Left lung (tissue), 4 donors: ENCODE measurements at regions not wholly inside any gene's neighbourhood (a gene's known extent, or its start where the extent isn't known, plus 50 kb on each side); places are given as distances from the start of the nearest gene placed in this dataset.

Experiments used
- ATAC-seq: fragments of 200-7000 bp; cut with Tn5 transposase; one replicate; pipeline ENCODE4 v1.9.1; 2020; ENCODE audit warnings: moderate library complexity
- DNase-seq, 4 donors: peaks; one replicate each; pipeline ENCODE4 v3.0.0-alpha.2; 2013 to 2020
- H3K27ac ChIP-seq, 2 donors: fragments of 200-600 bp; sonication (generic) in 1 of 2; one replicate each; pipeline versions ENCODE4 v1.5.0 to v1.8.0; 2020 to 2021
- H3K27me3 ChIP-seq, 2 donors: fragments of 200-600 bp; sonication (generic) in 1 of 2; one replicate each; pipeline versions ENCODE4 v1.5.0 to v1.8.0; 2020 to 2021
- H3K36me3 ChIP-seq, 2 donors: fragments of 200-600 bp; sonication (generic) in 1 of 2; one replicate each; pipeline versions ENCODE4 v1.5.0 to v1.8.0; 2020 to 2021
- H3K4me1 ChIP-seq, 2 donors: fragments of 200-600 bp; one replicate each; pipeline ENCODE4 v1.8.0; 2021
- H3K4me3 ChIP-seq, 2 donors: fragments of 200-600 bp; sonication (generic) in 1 of 2; one replicate each; pipeline versions ENCODE4 v1.5.0 to v1.8.0; 2020 to 2021; ENCODE audit warnings: mild to moderate bottlenecking in 1 of 2
- H3K9me3 ChIP-seq, 2 donors: fragments of 200-600 bp; sonication (generic) in 1 of 2; one replicate each; pipeline versions ENCODE4 v1.5.0 to v1.8.0; 2020 to 2021
- CTCF ChIP-seq, 2 donors: fragments of 200-600 bp; sonication (generic) in 1 of 2; IDR thresholded peaks; one replicate each; pipeline versions ENCODE4 v1.5.0 to v1.8.0; 2021; ENCODE audit warnings: antibody characterized with exemption in 2 of 2
- intact Hi-C, 2 donors: fragments of 100-400 bp; cut with DNase I; formaldehyde crosslinking; loops; one replicate each; pipeline versions ENCODE4 v1.11.2 to v1.14.2; 2022
- donor health status: DM: no; HTN: yes; CAD: no.
- donor health status: DM: no; HTN: no; CAD: no.

- Histone ChIP-seq H3K27me3 (no peaks in the 10 kb centered on the region), H3K9me3 (no peaks in the 10 kb centered on the region), H3K4me1 (no peaks in the 10 kb centered on the region), H3K4me3 (no peak overlapping the region), H3K36me3 (no peaks in the 10 kb centered on the region), H3K27ac (no peak overlapping the region)
- no peak for TF ChIP-seq CTCF (IDR thresholded peaks at IDR 0.05)
- DNase-seq = no peak
- no peak for ATAC-seq
- intact Hi-C loops = no loop called here
These were observed 829.3 kb downstream of the NLGN4X start for GRCh38 chrX:5399403-5399802.

GRCh38 chrX:5397409-5397808, 831.3 kb downstream of the NLGN4X start:
- DNase-seq (no peak), ATAC-seq (no peak)
- Histone ChIP-seq H3K27ac (no peak overlapping the region), H3K27me3 (no peaks in the 10 kb centered on the region), H3K4me1 (no peaks in the 10 kb centered on the region), H3K36me3 (no peaks in the 10 kb centered on the region), H3K9me3 (no peaks in the 10 kb centered on the region), H3K4me3 (no peak overlapping the region)
- TF ChIP-seq CTCF (IDR thresholded peaks at IDR 0.05) = no peak
- intact Hi-C loops = no loop called here

- TF ChIP-seq CTCF (IDR thresholded peaks at IDR 0.05) = no peak
- DNase-seq = no peak
- Histone ChIP-seq H3K4me1 (no peaks in the 10 kb centered on the region), H3K27me3 (no peaks in the 10 kb centered on the region), H3K9me3 (no peaks in the 10 kb centered on the region), H3K4me3 (no peak overlapping the region), H3K27ac (no peak overlapping the region), H3K36me3 (no peaks in the 10 kb centered on the region)
- ATAC-seq = no peak
- intact Hi-C loops = no loop called here
These were observed 838.3 kb downstream of the NLGN4X start for GRCh38 chrX:5390376-5390775.

- no peak for ATAC-seq
- H3K4me1 ChIP-seq = no peaks in the 10 kb centered on the region
- TF ChIP-seq CTCF (IDR thresholded peaks at IDR 0.05) = no peak
- H3K27ac ChIP-seq = no peak overlapping the region
- no peak for DNase-seq
- no peak overlapping the region for H3K4me3 ChIP-seq
- intact Hi-C loops = no loop called here
- H3K9me3 ChIP-seq = no peaks in the 10 kb centered on the region
- H3K36me3 ChIP-seq = no peaks in the 10 kb centered on the region
- H3K27me3 ChIP-seq = no peaks in the 10 kb centered on the region
These were observed 840.6 kb downstream of the NLGN4X start for GRCh38 chrX:5388087-5388486.

GRCh38 chrX:5380426-5380825, 848.2 kb downstream of the NLGN4X start:
- no peaks in the 10 kb centered on the region for H3K9me3 ChIP-seq
- intact Hi-C loops = no loop called here
- H3K27ac ChIP-seq = no peak overlapping the region
- ATAC-seq = no peak
- DNase-seq = no peak
- no peaks in the 10 kb centered on the region for H3K4me1 ChIP-seq
- no peaks in the 10 kb centered on the region for H3K36me3 ChIP-seq
- no peaks in the 10 kb centered on the region for H3K27me3 ChIP-seq
- no peak overlapping the region for H3K4me3 ChIP-seq
- TF ChIP-seq CTCF (IDR thresholded peaks at IDR 0.05) = no peak
